Epithelial cell of proximal tubule (primary cell): ENCODE measurements at regions not wholly inside any gene's neighbourhood (a gene's known extent, or its start where the extent isn't known, plus 50 kb on each side); places are given as distances from the start of the nearest gene placed in this dataset.

ENCODE experiments used
- DNase-seq: peaks from one replicate; pipeline ENCODE4 v3.0.0-alpha.2; 2011; ENCODE audit warnings: low read depth
- H3K4me3 ChIP-seq: 2 replicates; pipeline ENCODE4 v1.5.1; 2011; ENCODE audit warnings: low read depth, mild to moderate bottlenecking, low read length
- CTCF ChIP-seq: conservative IDR thresholded peaks from 2 replicates; pipeline ENCODE4 v1.5.1; 2012; ENCODE audit warnings: low read depth, mild to moderate bottlenecking, low read length

DNA sequence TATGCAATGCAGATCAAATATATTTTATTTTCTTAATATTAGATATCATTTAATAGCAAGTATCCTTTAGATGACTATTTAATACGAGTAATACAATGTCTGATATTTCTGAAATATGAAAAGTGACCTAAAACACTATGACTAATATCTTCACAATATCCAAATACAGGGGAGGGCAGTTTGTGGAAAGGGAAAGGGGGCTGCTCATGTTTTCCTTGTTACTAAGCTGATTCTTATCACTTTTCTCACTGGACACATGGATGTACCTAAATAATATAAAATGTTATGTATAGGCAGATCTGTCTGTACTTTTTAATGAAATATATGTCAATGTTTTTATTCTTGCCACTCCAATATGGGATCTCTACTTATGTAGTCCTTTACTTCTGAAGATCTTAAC lies 1879.1 kb upstream of the ACO1 start:
- TF ChIP-seq CTCF = no peak
- no peak overlapping the region for H3K4me3 ChIP-seq

DNA sequence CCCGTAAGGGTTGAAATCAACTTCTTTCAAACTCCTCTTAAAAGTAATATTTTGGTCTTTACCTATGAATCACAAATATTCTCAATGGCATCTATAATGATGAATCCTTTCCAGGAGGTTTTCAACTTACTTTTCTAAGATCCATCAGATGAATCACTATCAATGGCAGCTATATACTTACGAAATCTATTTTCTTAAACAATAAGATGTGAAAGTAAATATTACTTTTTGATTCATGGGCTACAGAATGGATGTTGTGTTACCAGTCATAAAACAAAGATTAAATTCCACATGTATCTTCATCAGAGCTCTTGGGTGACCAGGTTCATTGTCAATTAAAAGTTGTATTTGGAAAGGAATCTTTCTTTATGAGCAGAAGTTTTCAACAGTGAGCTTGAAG lies 1877.7 kb upstream of the ACO1 start:
- no peak overlapping the region for H3K4me3 ChIP-seq
- no peak for DNase-seq
- TF ChIP-seq CTCF = no peak

More for the DNA sequence above, 1879.1 kb upstream of the ACO1 start:
- no peak for DNase-seq

GRCh38 chr9:30507166-30507565 lies 1877.3 kb upstream of the ACO1 start:
- H3K4me3 ChIP-seq = no peak overlapping the region
- no peak for TF ChIP-seq CTCF

GRCh38 chr9:30511666-30512065 lies 1872.8 kb upstream of the ACO1 start:
- no peak for TF ChIP-seq CTCF
- no peak overlapping the region for H3K4me3 ChIP-seq
- no peak for DNase-seq

More at GRCh38 chr9:30507166-30507565, 1877.3 kb upstream of the ACO1 start:
- no peak for DNase-seq

DNA sequence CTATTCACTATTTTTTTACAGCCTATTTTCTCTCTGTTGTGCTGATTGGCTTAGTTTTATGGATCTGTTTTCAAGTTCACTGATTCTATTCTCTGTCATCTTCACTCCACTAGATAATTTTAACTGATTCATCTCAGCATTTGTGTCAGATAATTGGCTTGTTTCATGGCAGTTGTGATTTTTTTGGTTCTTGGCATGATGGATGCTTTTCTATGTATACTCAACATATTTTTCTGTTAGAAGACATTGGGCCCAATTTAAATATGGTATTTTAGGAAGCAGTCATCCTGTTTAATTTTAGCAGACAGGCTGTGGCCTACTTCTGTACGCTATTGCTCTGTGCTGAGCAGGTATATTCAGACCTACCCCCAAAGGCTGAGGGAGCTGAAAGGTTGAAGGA lies 1865.3 kb upstream of the ACO1 start:
- TF ChIP-seq CTCF = no peak
- no peak overlapping the region for H3K4me3 ChIP-seq
- no peak for DNase-seq

- no peak overlapping the region for H3K4me3 ChIP-seq
- no peak for TF ChIP-seq CTCF
- DNase-seq = no peak
Observed at GRCh38 chr9:30519756-30520155, 1864.7 kb upstream of the ACO1 start.

GRCh38 chr9:30522061-30522460 lies 1862.4 kb upstream of the ACO1 start:
- H3K4me3 ChIP-seq = no peak overlapping the region
- no peak for TF ChIP-seq CTCF
- no peak for DNase-seq
